GM23338 (cell line): ENCODE measurements at regions not wholly inside any gene's neighbourhood (a gene's known extent, or its start where the extent isn't known, plus 50 kb on each side); places are given as distances from the start of the nearest gene placed in this dataset.

ENCODE experiments used
- CREB1 ChIP-seq: fragments of 250-450 bp; sonication (Bioruptor Pico); IDR thresholded peaks from 2 replicates; pipeline ENCODE4 v1.5.0; 2020; ENCODE audit warnings: low read depth, mild to moderate bottlenecking, moderate library complexity
- CTCF ChIP-seq, 2 experiments: fragments of 200-600 bp in 1 of 2; sonication (generic) in 1 of 2; conservative IDR thresholded peaks; 2 replicates each; pipeline versions ENCODE4 v1.5.1 to v1.6.1; 2016 to 2017; ENCODE audit warnings: antibody characterized with exemption in 2 of 2, low read depth in 2 of 2, mild to moderate bottlenecking in 2 of 2, moderate library complexity in 1 of 2
- ETS1 ChIP-seq: IDR thresholded peaks from 2 replicates; pipeline ENCODE4 v1.6.1; 2016; ENCODE audit warnings: antibody characterized with exemption
- EZH2 ChIP-seq: fragments of 200-600 bp; sonication (generic); IDR thresholded peaks from one replicate; pipeline ENCODE4 v1.8.0; 2017; ENCODE audit warnings: antibody characterized with exemption, mild to moderate bottlenecking, low read depth; ENCODE audit not compliant: unreplicated experiment
- EZH2phosphoT487 ChIP-seq: fragments of 200-600 bp; sonication (generic); IDR thresholded peaks from one replicate; pipeline ENCODE4 v1.8.1; 2018; ENCODE audit warnings: antibody characterized with exemption; ENCODE audit not compliant: unreplicated experiment
- JUNB ChIP-seq: IDR thresholded peaks from one replicate; pipeline ENCODE4 v1.6.1; 2016; ENCODE audit warnings: antibody characterized with exemption; ENCODE audit not compliant: unreplicated experiment
- POLR2AphosphoS5 ChIP-seq: IDR thresholded peaks from 2 replicates; pipeline ENCODE4 v1.6.1; 2016; ENCODE audit warnings: antibody characterized with exemption, low read depth
- ZNF114 ChIP-seq: fragments of 250-450 bp; sonication (Bioruptor Pico); IDR thresholded peaks from 2 replicates; pipeline ENCODE4 v1.5.0; 2020; ENCODE audit warnings: mild to moderate bottlenecking, moderate library complexity
- TF ChIP-seq, protein P1 (sequence below): IDR thresholded peaks from one replicate; pipeline ENCODE4 v1.6.1; 2018; ENCODE audit warnings: antibody characterized with exemption; ENCODE audit not compliant: unreplicated experiment

DNA sequence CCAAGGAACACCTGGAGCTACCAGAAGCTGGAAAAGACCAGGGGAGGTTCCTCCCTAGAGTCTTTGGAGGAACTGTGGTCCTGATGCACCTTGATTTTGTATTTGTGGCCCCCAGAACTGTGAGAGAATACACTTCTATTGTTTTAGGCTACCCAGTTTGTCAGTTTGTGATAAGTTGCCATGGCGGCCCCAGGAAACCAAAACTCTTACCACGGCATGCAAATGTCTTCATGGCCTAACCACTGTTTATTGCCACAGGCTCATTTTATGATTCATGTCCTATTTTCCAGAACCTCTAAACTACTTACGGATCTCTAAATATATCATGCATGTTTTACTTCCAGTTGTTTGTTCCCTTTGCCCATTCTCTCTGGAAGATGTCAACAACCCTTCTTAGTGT lies 1250.7 kb upstream of the FAM98A start:
- TF ChIP-seq POLR2AphosphoS5 (no peak), EZH2 (no peak), CTCF (conservative IDR thresholded peaks at IDR 0.05; ENCODE audit: low read depth in 2 of 2) (no peak), CREB1 (CRISPR knock-in tag) (no peak), ZNF114 (CRISPR knock-in tag) (no peak), EZH2phosphoT487 (no peak), ETS1 (no peak), JUNB (no peak)
- TF ChIP-seq, protein P1, sequence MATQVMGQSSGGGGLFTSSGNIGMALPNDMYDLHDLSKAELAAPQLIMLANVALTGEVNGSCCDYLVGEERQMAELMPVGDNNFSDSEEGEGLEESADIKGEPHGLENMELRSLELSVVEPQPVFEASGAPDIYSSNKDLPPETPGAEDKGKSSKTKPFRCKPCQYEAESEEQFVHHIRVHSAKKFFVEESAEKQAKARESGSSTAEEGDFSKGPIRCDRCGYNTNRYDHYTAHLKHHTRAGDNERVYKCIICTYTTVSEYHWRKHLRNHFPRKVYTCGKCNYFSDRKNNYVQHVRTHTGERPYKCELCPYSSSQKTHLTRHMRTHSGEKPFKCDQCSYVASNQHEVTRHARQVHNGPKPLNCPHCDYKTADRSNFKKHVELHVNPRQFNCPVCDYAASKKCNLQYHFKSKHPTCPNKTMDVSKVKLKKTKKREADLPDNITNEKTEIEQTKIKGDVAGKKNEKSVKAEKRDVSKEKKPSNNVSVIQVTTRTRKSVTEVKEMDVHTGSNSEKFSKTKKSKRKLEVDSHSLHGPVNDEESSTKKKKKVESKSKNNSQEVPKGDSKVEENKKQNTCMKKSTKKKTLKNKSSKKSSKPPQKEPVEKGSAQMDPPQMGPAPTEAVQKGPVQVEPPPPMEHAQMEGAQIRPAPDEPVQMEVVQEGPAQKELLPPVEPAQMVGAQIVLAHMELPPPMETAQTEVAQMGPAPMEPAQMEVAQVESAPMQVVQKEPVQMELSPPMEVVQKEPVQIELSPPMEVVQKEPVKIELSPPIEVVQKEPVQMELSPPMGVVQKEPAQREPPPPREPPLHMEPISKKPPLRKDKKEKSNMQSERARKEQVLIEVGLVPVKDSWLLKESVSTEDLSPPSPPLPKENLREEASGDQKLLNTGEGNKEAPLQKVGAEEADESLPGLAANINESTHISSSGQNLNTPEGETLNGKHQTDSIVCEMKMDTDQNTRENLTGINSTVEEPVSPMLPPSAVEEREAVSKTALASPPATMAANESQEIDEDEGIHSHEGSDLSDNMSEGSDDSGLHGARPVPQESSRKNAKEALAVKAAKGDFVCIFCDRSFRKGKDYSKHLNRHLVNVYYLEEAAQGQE: no peak
